HUES48 (cell line): ENCODE measurements at regions not wholly inside any gene's neighbourhood (a gene's known extent, or its start where the extent isn't known, plus 50 kb on each side); places are given as distances from the start of the nearest gene placed in this dataset.

Experiments
- H3K27ac ChIP-seq: one replicate; pipeline ENCODE4 v1.7.0; 2013; ENCODE audit warnings: low read depth, low read length, inconsistent platforms
- H3K27me3 ChIP-seq: 2 replicates; pipeline ENCODE4 v1.6.1; 2013; ENCODE audit warnings: mild to moderate bottlenecking, low read length; ENCODE audit not compliant: control insufficient read depth, insufficient read depth
- H3K36me3 ChIP-seq: 2 replicates; pipeline ENCODE4 v1.6.1; 2013; ENCODE audit warnings: low read length; ENCODE audit not compliant: control insufficient read depth, insufficient read depth
- H3K4me1 ChIP-seq: 2 replicates; pipeline ENCODE4 v1.6.1; 2013; ENCODE audit warnings: mild to moderate bottlenecking, low read length; ENCODE audit not compliant: control insufficient read depth, insufficient read depth
- H3K4me3 ChIP-seq: 2 replicates; pipeline ENCODE4 v1.5.1; 2013; ENCODE audit warnings: mild to moderate bottlenecking, low read depth, low read length
- H3K9ac ChIP-seq: 2 replicates; pipeline ENCODE4 v1.6.1; 2013; ENCODE audit warnings: mild to moderate bottlenecking, low read depth, low read length, moderate library complexity
- H3K9me3 ChIP-seq: 2 replicates; pipeline ENCODE4 v1.6.1; 2013; ENCODE audit warnings: low read length; ENCODE audit not compliant: control insufficient read depth, insufficient read depth

- no peak overlapping the region for H3K9ac ChIP-seq
- H3K27ac ChIP-seq: no peak overlapping the region
- no peaks in the 10 kb centered on the region for H3K36me3 ChIP-seq
- no peak overlapping the region for H3K4me3 ChIP-seq
- H3K27me3 ChIP-seq: no peaks in the 10 kb centered on the region
- H3K9me3 ChIP-seq: 0 out of 2 replicates have a peak, but pooled peaks cover 3% of the 10 kb centered on the region
- no peaks in the 10 kb centered on the region for H3K4me1 ChIP-seq
These were observed 82.2 kb upstream of the SLC22A16 start for GRCh38 chr6:110558575-110558974.

GRCh38 chr6:110557199-110557598 lies 80.8 kb upstream of the SLC22A16 start:
- H3K4me3 ChIP-seq: no peak overlapping the region
- H3K27ac ChIP-seq: no peak overlapping the region
- H3K9me3 ChIP-seq: no peaks in the 10 kb centered on the region
- H3K36me3 ChIP-seq: no peaks in the 10 kb centered on the region
- H3K9ac ChIP-seq: no peak overlapping the region
- H3K27me3 ChIP-seq: no peaks in the 10 kb centered on the region
- no peaks in the 10 kb centered on the region for H3K4me1 ChIP-seq

GRCh38 chr6:110556317-110557110 lies 80.1 kb upstream of the SLC22A16 start:
- H3K9ac ChIP-seq: no peak overlapping the region
- no peaks in the 10 kb centered on the region for H3K27me3 ChIP-seq
- H3K4me3 ChIP-seq: no peak overlapping the region
- H3K36me3 ChIP-seq: no peaks in the 10 kb centered on the region
- H3K27ac ChIP-seq: no peak overlapping the region
- H3K4me1 ChIP-seq: no peaks in the 10 kb centered on the region
- no peaks in the 10 kb centered on the region; the same call in 1 of the 2 replicates for H3K9me3 ChIP-seq

GRCh38 chr6:110554966-110555460 lies 78.6 kb upstream of the SLC22A16 start:
- no peaks in the 10 kb centered on the region; the same call in 1 of the 2 replicates for H3K9me3 ChIP-seq
- H3K27ac ChIP-seq: no peak overlapping the region

GRCh38 chr6:110554441-110554840 lies 78.0 kb upstream of the SLC22A16 start:
- Histone ChIP-seq H3K27me3 (no peaks in the 10 kb centered on the region), H3K36me3 (no peaks in the 10 kb centered on the region), H3K4me3 (no peak overlapping the region), H3K9me3 (no peaks in the 10 kb centered on the region; the same call in 1 of the 2 replicates), H3K27ac (no peak overlapping the region), H3K4me1 (peaks cover 10% of the 10 kb centered on the region), H3K9ac (no peak overlapping the region)

More at GRCh38 chr6:110554966-110555460, 78.6 kb upstream of the SLC22A16 start:
- Histone ChIP-seq H3K4me1 (peaks cover 10% of the 10 kb centered on the region), H3K9ac (no peak overlapping the region), H3K36me3 (no peaks in the 10 kb centered on the region), H3K4me3 (no peak overlapping the region), H3K27me3 (no peaks in the 10 kb centered on the region)

GRCh38 chr6:110552901-110553641 lies 76.7 kb upstream of the SLC22A16 start:
- Histone ChIP-seq H3K27ac (no peak overlapping the region), H3K36me3 (no peaks in the 10 kb centered on the region), H3K9me3 (no peaks in the 10 kb centered on the region; the same call in 1 of the 2 replicates), H3K4me1 (peaks cover 10% of the 10 kb centered on the region), H3K27me3 (no peaks in the 10 kb centered on the region), H3K4me3 (no peak overlapping the region), H3K9ac (no peak overlapping the region)

GRCh38 chr6:110552076-110552475 lies 75.7 kb upstream of the SLC22A16 start:
- no peaks in the 10 kb centered on the region for H3K27me3 ChIP-seq
- H3K36me3 ChIP-seq: no peaks in the 10 kb centered on the region
- H3K9ac ChIP-seq: no peak overlapping the region
- H3K4me3 ChIP-seq: no peak overlapping the region
- H3K9me3 ChIP-seq: no peaks in the 10 kb centered on the region; the same call in 1 of the 2 replicates
- H3K27ac ChIP-seq: no peak overlapping the region
- peaks cover 10% of the 10 kb centered on the region for H3K4me1 ChIP-seq

- H3K4me3 ChIP-seq: no peak overlapping the region
- H3K27me3 ChIP-seq: no peaks in the 10 kb centered on the region
- no peaks in the 10 kb centered on the region; the same call in 1 of the 2 replicates for H3K9me3 ChIP-seq
- no peaks in the 10 kb centered on the region for H3K36me3 ChIP-seq
- peaks cover 10% of the 10 kb centered on the region for H3K4me1 ChIP-seq
- H3K9ac ChIP-seq: no peak overlapping the region
- H3K27ac ChIP-seq: no peak overlapping the region
These were observed 74.7 kb upstream of the SLC22A16 start for GRCh38 chr6:110551088-110551487.

GRCh38 chr6:110550353-110550752 lies 73.9 kb upstream of the SLC22A16 start:
- no peaks in the 10 kb centered on the region; the same call in 1 of the 2 replicates for H3K9me3 ChIP-seq
- no peak overlapping the region for H3K4me3 ChIP-seq
- no peaks in the 10 kb centered on the region for H3K27me3 ChIP-seq
- H3K4me1 ChIP-seq: peaks cover 10% of the 10 kb centered on the region
- no peak overlapping the region for H3K9ac ChIP-seq
- no peak overlapping the region for H3K27ac ChIP-seq
- H3K36me3 ChIP-seq: no peaks in the 10 kb centered on the region

GRCh38 chr6:110549277-110549676 lies 72.9 kb upstream of the SLC22A16 start:
- no peak overlapping the region for H3K9ac ChIP-seq
- no peak overlapping the region for H3K4me3 ChIP-seq
- no peaks in the 10 kb centered on the region for H3K36me3 ChIP-seq
- peaks cover 10% of the 10 kb centered on the region for H3K4me1 ChIP-seq
- H3K27ac ChIP-seq: no peak overlapping the region
- H3K9me3 ChIP-seq: no peaks in the 10 kb centered on the region; the same call in 1 of the 2 replicates
- H3K27me3 ChIP-seq: no peaks in the 10 kb centered on the region
